ENCODE measurements at regions not wholly inside any gene's neighbourhood (a gene's known extent, or its start where the extent isn't known, plus 50 kb on each side); places are given as distances from the start of the nearest gene placed in this dataset.
"Not testable (repeated sequence)": the region's sequence is repeated elsewhere in the genome, so short reads cannot be mapped to it uniquely, and the experiment has no call there.

DNA sequence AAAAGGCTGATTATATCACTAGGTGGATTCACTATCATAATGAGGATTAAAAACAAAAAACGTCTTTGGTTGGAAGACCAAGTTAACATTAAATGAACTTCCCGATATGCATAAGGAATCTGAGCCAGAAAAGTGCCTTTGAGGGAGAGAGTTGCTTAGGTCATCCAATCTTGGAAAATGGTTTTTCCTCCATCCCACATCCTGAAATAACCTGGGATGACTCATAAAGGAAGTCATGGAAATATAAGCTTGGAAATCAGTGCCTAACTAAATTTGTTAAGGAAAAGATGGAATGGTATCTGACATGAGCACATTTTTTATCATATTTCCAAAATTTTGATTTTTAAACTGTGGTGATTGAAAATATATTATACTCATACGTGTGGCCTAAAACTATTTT, 66.0 kb downstream of the KBTBD8 start:
- no peak for DNase-seq (ENCODE audit: low spot score)

DNA sequence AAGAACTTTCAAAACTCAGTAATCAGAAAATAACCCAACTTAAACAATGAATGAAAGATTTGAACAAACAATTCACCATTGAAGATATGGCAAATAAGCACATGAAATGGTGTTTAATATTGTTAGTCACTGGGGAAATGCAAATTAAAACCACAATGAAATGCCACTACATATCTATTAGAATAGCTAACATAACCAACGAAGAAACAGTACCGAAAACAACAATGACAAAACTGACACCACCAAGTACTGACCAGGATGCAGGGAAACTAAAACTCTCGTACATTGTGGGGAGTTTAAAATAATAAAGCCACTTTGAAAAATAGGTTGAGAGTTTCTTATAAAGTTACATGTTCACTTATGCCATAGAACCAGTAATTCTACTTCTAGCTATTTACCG, 69.1 kb downstream of the KBTBD8 start:
- DNase-seq (ENCODE audit: low spot score) = no peak

DNA sequence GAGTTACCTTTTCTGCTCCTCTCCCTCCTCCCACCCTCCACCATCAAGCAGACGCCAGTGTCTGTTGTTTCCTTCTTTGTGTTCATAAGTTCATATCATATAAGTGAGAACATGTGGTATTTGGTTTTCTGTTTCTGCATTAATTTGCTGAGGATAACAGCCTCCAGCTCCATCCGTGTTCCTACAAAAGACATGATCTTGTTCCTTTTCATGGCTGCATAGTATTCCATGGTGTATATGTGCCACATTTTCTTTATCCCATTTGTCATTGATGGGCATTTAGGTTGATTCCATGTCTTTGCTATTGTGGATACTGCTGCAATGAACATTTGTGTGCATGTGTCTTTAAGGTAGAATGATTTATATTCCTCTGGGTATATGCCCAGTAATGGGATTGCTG, 74.5 kb downstream of the KBTBD8 start:
- DNase-seq (ENCODE audit: low spot score) = not testable (repeated sequence)

DNA sequence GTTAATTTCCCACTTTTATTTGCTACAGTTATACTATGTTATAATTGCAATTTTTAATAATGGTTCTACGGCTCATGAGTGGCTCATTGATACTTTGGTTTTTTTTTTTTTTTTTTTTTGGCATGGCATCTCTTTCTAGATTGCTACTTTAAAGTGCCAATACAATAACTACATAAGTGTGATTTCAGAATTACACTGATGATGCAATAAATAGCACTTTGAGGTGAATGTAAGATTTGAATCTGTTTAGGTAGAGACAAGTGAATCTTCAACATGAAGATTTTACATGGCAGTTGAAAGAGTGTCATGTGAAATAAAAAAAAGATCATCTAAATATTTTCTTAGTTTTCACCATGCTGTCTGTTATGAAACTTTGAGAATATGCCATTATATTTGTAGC, 75.7 kb downstream of the KBTBD8 start:
- DNase-seq (ENCODE audit: low spot score) = no peak

DNA sequence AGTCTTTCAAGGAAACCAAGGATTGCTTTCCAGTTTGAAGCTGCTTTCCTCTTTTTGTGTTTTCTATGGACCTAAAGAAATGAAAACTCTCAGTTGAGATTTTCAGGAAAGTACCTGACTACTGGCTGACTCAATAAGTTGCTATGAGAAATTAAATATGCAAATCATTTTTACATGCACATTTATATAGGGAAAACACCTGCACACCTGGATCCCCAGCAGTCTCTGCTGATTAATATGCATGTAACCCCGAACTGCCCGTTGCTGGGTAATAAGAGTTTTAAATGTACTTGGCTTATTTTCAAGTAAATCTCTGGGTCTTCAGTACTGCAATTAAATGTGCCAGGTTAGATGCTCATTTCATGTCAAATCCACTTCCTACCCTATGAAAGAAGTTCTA, 77.2 kb downstream of the KBTBD8 start:
- DNase-seq (ENCODE audit: low spot score) = no peak

DNA sequence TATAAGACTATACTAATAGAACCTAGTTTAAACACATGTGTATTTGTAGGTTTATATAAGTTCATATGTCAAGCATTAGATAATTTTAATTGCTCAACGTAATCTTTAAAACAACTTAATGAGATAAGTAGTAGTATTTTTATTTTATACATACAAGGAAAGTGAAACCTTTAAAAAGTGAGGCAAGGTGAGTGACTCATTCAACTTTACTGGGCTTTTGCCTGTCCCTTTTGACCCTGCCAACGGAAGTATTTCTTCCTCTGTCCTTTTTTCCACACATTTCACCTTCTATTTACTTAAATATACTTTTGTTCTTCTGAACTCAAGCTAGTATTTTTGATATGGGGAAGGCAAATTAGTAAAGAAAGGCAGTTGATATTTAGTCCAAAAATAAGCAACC, 78.5 kb downstream of the KBTBD8 start:
- DNase-seq (ENCODE audit: low spot score) = no peak

DNA sequence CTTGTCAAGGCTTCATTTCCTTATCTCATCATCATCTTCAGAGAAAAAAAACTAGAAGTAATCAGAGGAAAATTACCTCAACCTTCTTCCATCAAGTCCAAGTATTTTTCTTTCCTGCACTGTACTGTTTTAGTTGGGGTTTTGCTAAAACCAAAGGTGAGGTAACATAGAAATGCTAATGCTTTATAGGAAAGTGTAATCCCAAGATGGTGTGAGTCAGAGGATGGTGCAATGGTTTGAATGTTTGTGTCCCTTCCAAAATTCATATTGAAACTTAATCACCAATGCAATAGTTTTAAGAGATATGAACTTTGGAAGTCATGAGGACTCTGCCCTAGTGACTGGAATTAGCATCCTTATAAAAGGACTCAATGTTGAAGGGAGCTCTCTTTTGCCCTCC, 79.5 kb downstream of the KBTBD8 start:
- no peak for DNase-seq (ENCODE audit: low spot score)

DNA sequence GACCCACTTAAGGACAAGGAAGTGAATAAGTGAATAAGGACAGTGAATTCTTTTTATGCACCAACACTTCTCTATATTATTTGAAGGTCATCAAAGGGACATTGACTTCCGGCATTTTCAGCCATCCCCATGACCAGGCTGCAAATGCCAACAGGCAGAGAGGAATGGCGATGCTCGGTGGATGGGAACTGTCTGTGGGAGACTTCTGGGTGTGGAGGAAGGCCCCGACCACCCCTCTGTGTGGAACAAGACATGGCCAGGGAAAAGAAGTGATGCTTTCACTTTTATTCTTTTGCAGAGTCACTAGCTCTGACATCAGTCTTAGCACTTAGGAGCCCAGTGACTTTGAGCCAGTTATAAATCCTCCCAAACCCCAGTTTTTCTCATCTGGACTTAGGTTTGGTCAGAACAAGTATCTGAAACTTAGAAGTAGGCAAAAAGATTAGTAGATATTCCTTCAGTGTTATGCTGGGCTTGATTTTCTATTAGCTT, 84.5 kb downstream of the KBTBD8 start:
- DNase-seq (ENCODE audit: low spot score) = no peak

DNA sequence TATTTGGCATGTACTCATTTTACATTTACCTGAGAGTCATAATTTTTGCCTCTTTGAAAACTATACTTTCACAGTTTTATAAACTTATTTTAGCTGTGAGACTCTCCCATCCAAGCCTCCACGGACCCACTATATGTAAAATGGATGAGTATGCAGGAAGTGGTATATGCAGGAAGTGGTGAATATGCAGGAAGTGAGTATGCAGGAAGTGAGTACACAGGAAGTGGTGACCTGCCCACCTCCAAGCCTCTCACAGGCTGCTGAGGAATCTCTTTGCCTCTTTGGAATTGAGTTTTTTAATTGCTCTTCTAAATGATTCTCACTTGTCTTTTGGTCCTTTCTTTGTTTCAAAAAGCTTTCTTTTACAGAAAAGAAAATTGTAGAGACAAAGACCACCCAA, 85.2 kb downstream of the KBTBD8 start:
- no peak for DNase-seq (ENCODE audit: low spot score)

DNA sequence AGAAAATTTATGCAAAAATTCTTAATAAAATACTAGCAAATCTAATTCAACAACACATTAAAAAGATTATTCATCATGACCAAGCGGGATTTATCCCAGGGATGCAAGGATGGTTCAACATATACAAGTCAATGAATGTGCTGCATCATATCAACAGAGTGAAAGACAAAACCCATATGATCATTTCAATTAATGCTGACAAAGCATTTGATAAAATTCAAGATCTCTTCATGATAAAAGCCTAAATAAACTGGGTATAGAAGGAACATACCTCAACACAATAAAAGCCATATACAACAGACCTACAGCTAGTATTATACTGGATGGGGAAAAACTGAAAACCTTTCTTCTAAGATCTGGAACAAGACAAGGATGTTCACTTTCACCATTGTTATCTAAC, 89.7 kb downstream of the KBTBD8 start:
- no peak for DNase-seq (ENCODE audit: low spot score)

DNA sequence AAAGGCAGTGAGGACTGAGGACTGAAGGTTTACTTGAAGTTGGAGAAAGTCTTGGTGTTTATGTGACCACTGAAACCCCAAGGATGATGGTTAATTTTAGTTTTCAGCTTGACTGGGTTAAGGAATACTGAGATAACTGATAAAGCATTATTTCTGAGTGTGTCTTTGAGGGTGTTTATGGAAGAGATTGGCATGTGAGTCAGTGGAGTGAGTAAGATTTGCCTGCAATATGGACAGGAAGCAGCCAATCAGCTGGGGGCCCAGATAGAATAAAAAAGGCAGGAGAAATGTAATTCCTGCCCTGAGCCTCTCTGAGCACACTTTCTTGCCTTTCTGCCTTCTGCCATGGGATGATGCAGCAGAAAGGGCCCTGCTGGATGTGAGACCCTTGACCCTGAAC, 92.4 kb downstream of the KBTBD8 start:
- no peak for DNase-seq (ENCODE audit: low spot score)

DNA sequence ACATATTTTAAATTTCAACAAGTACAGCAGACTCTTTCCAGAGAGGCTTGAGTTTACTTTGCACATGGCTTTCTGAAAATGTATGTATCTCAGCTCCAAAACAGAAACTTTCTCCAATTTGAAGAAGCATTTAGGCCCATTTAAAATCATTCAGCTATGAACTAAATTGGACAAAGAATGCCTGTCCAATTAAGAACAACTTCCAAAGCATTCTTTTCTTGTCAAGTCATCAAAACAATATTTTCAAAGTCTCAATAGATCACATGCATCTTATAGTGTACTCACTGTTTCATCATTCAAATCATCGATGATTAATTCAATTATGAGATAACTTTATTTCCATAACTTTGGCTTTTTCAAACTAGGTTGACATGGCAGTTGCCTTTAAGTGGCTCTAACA, 95.2 kb downstream of the KBTBD8 start:
- no peak for DNase-seq (ENCODE audit: low spot score)

DNA sequence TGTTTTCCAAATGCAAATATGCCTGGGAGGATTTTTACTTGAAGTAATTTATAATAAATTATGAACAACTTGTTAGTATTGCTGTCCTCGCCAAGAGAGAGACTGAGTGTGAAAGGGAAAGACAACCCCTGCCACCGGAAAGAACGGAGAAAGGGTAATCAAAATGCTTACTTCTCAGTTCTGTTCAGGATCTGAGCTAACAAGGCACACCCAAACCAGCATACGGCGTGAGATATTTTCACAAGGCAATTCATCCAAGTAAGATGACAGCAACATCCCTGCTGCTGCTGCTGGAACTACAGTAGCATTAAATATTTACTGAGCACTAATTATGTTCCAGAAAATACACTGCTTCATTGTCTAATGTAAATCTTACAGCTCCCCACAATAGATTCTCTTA, 96.1 kb downstream of the KBTBD8 start:
- DNase-seq (ENCODE audit: low spot score) = no peak

DNA sequence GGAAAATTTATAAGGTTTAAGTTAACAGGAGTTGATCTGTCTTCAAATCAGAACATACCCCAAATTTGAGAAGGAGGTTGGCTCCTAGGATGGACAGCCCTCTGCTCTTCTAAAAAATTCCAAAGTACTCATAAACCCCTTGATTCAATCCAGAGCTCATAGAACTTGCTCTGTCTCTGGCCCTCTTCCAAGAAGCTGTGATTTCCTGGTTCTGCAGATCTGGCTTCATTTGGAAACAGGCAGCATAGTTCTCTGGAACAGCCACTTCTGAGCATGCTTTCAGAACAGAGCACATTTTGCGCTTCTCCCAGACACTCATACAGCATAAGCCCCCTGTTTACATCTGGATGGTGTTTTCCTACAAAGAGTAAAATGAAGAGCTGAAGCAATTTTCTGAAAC, 96.7 kb downstream of the KBTBD8 start:
- no peak for DNase-seq (ENCODE audit: low spot score)

DNA sequence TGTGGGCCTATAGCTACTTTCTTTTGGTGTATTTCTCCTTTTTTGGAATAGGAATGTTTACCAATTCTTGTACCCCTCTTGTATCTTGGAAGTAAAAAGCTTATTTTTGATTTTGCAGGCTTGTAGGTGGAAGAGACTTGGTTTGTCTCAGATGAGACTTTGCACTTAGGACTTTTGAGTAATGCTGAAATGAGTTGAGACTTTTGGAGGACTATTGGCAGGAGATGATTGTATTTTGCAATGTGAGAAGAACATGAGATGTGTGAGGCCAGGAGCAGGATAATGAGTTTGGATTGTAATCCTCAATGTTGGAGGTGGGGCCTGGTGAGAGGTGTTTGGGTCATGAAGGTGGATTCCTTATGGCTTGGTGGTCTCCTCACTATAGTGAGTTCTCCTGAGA, 106.3 kb downstream of the KBTBD8 start:
- DNase-seq (ENCODE audit: low spot score) = no peak

DNA sequence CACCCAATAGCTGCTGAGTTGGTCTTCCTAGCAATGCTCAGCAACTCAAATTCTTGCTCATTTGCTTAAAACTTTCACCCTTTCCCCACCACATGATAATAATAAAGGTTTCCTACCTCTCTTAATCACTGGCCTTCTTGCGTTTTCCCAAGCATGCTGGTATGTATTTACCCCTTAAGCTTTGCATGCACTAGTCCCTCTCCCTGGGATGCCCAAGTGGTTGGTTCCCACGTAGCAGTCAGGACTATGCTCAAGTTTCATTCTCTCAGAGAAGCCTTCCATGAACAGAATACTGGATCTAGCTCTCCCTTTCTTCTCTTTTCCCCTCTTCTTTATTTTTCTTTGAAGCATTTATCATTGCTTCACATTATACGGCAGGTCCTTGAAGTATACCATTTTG, 108.8 kb downstream of the KBTBD8 start:
- no peak for DNase-seq (ENCODE audit: low spot score)

DNA sequence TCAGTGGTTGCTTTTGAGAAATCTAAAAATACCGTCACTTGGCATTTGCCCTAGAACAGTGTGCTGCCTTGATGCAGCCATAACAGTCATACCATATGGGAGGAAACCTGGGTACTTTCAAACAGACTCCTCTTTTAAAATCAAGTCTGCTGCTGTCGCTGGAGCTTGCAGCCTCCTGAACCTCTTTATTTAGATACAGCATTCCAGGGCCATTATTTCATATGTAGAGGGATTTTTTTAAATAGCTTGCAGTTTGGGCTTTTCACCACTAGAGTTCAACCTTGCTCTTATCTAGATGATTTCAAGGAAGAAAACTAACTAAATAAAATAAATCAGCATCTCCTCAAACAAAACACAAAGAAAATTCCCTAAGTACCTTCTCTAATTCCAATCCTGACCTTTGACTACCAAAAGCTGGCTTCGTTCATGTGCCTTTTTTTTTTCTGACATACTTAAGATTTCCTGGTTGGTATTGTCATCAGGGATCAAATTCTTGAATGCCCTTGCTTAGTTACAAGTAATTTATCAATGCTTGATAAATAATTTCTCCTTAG, 111.6 kb downstream of the KBTBD8 start:
- DNase-seq (ENCODE audit: low spot score) = no peak

DNA sequence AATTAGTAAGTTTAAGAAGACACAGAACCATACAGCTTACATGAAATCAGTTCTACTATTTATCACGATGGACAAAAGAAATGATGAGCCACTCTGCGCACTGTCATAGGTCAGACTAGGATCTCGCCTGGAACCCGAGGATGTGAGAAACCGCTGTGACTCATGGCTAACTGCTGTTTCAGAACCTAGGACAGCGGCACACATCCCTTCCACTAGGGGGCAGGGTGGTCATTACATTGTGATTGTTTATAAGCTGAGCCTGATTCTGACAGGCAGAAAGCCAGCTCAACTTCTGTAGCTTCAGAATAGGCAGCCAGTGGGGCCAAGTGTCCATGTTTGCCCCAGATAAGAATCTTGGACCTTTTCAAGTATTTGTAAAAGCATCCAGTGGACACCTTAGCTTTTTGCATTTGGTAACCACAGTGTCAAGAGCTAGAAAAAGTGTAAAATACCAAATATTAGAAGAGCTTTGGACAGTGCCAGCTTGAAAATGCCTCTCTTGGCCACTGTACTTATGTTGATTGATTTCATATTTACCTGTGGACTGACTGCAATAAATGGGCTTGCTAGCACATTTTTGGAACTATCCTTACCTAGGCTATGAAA, 115.8 kb downstream of the KBTBD8 start:
- DNase-seq (ENCODE audit: low spot score) = peak; percentile 83

DNA sequence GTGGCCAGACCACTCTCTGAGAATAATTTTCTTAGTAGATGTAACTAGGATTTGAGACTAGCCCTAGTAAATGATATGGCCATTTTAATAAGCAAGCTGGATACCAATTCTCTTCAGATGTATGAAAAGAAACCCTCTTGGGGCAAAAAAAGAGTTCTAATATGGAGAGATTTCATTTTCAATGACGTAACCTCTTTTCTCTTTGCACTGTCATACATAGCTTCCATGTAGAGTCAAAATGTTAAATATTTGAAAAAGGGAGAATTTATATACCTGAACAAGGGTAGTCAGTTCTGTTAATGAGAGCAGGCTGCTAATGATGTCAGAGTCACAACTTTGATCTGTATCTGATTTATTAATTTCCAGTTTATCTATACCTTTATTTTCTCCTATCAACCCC, 120.0 kb downstream of the KBTBD8 start:
- no peak for DNase-seq (ENCODE audit: low spot score)

DNA sequence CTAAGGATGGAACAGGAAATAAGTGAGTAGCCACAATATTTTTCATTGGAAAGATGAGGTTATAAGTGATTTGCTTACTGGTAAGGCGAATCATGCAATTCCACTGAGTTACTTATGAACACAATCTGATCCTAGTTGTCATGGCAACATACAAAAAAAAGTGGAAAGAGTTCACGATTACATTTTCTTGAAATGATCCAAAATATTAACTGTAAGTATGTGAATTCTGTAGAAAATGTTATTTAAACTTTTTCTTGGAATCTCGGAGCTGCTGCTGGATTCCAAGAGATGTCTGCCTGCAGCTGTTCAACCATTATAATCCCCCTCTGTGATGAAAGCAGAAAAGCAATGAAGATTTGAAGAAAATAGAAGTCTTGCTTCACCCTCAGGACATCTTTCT, 120.5 kb downstream of the KBTBD8 start:
- DNase-seq (ENCODE audit: low spot score) = no peak

DNA sequence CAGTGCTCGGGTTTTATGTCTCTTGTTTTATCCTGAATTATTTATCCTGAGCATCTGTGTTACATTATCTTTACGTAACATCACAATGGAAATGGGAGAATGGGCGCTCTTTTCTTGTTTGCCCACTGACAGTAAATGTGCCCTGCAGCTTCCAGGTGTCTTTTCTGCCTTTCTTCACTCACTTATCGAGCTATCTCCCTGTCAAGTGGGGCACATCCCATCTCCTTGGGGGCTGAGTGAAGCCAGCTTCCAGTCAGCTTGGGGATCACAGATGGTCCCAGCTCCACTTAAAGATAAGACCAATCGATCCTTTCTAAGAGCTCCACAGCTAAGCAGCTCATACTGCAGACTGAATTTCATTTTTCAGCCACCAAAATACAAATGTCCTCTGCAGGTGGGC, 125.8 kb downstream of the KBTBD8 start:
- DNase-seq (ENCODE audit: low spot score) = no peak

DNA sequence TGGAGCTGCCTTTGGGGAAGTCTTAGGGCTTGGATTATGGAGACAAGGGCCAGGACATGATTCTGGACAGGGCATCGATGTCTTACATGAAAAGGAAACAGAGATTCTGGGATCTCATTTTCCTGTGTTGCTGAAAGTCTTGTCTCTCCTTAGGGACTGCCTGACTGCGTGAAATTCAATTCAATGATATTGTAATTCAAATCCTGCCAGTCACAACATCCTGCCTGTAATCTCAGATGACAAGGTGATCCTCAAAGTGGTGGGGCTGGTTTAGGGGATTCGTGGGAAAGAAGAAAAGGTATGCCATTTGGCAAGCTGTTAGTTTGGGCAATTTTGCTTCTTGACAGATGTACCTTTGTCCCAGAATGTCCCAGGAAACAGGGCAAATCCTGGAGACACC, 129.1 kb downstream of the KBTBD8 start:
- DNase-seq (ENCODE audit: low spot score) = no peak

DNA sequence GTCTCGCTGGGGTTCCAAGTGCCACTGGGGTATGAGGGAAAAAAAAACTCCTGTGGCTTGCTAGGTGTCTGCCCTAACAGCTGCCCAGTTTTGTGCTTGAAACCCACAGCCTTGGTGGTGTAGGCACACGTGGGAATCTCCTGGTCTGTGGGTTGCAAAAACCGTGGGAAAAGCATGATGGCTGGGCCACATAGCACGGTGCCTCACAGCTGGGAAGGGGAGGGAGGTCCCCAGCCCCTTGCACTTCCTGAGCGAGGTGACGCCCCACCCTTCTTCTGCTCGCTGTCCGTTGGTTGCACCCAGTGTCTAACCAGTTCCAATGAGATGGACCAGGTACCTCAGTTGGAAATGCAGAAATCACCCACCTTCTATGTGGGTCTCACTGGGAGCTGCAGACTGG, 144.3 kb downstream of the KBTBD8 start:
- no peak for DNase-seq (ENCODE audit: low spot score)

DNA sequence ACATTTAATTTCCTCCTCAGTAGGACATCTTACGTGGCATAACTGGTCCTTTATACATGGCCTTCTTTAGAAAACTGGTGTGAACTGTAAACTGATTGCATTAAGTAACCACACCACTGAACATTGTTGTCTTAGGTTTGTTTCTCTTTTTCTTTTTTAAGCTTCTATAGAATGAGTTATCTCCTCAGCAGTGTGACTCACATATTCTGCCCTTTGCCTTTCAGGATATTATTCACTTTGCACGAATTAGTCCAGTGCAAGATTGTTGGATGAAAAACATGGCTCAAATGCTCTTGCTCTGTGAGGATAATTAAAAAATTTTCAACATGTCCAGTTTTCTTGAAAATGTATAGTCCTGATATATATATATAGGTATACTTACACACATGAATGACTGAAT, 147.6 kb downstream of the KBTBD8 start:
- DNase-seq (ENCODE audit: low spot score) = no peak

All from ureter (tissue), 1 donor.